Stimulated activated CD8-positive, alpha-beta memory T cell treated with anti-CD3 and anti-CD28 coated beads, Interleukin-4, amount 100 ng/mL, for 1 hour (primary cell): ENCODE measurements at regions not wholly inside any gene's neighbourhood (a gene's known extent, or its start where the extent isn't known, plus 50 kb on each side); places are given as distances from the start of the nearest gene placed in this dataset.

Experiments used
- DNase-seq, 2 donors: peaks; one replicate each; pipeline ENCODE4 v3.0.0-alpha.2; 2020; ENCODE audit warnings: low read depth in 2 of 2, low spot score in 1 of 2

- no peak for DNase-seq
Measured at GRCh38 chr22:48376428-48376827, 1451.2 kb downstream of the BRD1 start.

- DNase-seq: no peak
Measured at GRCh38 chr22:48373626-48374173, 1454.0 kb downstream of the BRD1 start.

- DNase-seq: no peak
Measured at GRCh38 chr22:48372390-48372789, 1455.3 kb downstream of the BRD1 start.

GRCh38 chr22:48371391-48371790 is 1456.3 kb downstream of the BRD1 start:
- DNase-seq: no peak

GRCh38 chr22:48370508-48371325 is 1457.0 kb downstream of the BRD1 start:
- no peak for DNase-seq

GRCh38 chr22:48369789-48370507 is 1457.7 kb downstream of the BRD1 start:
- DNase-seq: no peak

- no peak for DNase-seq
Measured at GRCh38 chr22:48368975-48369525, 1458.6 kb downstream of the BRD1 start.

GRCh38 chr22:48367731-48368130 is 1459.9 kb downstream of the BRD1 start:
- DNase-seq: no peak

- no peak for DNase-seq
Measured at GRCh38 chr22:48366591-48366990, 1461.1 kb downstream of the BRD1 start.

- no peak for DNase-seq
Measured at GRCh38 chr22:48366056-48366455, 1461.6 kb downstream of the BRD1 start.

GRCh38 chr22:48365386-48365785 is 1462.3 kb downstream of the BRD1 start:
- DNase-seq: no peak

GRCh38 chr22:48362721-48363404 is 1464.8 kb downstream of the BRD1 start:
- DNase-seq: no peak

GRCh38 chr22:48361099-48361639 is 1466.5 kb downstream of the BRD1 start:
- DNase-seq: no peak

GRCh38 chr22:48359613-48359965 is 1468.1 kb downstream of the BRD1 start:
- DNase-seq: no peak

- DNase-seq: no peak
Measured at GRCh38 chr22:48358886-48359612, 1468.6 kb downstream of the BRD1 start.

GRCh38 chr22:48357961-48358360 is 1469.7 kb downstream of the BRD1 start:
- no peak for DNase-seq

GRCh38 chr22:48357196-48357595 is 1470.5 kb downstream of the BRD1 start:
- DNase-seq: no peak

- no peak for DNase-seq
Measured at GRCh38 chr22:48356731-48357130, 1470.9 kb downstream of the BRD1 start.

- no peak for DNase-seq
Measured at GRCh38 chr22:48354096-48354495, 1473.6 kb downstream of the BRD1 start.

- DNase-seq: no peak
Measured at GRCh38 chr22:48353116-48353947, 1474.3 kb downstream of the BRD1 start.
